ENCODE measurements at regions not wholly inside any gene's neighbourhood (a gene's known extent, or its start where the extent isn't known, plus 50 kb on each side); places are given as distances from the start of the nearest gene placed in this dataset.

DNA sequence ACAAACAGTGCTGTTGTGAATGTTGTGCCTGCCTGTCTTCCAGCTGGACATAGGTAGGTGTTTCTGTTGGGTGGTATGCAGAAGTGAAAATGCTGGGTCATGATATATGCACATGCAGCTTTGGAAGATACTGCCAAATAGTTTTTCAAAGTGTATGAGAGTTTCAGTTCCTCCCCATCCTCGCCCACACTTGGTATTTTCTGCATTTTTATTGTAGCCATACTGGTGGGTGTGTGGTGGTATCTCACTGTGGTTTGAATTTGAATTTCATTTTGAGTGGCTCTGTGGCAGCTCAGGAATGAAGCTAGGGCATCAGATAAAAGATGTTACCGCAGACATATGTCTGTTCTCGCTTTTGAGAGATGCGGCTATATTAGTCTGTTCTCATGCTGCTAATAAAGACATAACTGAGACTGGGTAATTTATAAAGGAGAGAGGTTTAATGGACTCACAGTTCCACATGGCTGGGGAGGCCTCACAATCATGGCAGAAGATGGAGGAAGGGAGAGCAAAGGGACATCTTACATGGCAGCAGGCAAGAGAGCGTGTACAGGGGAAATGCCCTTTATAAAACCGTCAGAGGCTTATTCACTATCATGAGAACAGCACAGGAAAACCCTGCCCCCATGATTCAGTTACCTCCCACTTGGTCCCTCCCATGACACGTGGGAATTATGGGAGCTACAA, 183.1 kb downstream of the CAND1 start:
- in situ Hi-C loops (cut with HindIII; ENCODE audit: low sequenced_read_pairs): no loop called here

DNA sequence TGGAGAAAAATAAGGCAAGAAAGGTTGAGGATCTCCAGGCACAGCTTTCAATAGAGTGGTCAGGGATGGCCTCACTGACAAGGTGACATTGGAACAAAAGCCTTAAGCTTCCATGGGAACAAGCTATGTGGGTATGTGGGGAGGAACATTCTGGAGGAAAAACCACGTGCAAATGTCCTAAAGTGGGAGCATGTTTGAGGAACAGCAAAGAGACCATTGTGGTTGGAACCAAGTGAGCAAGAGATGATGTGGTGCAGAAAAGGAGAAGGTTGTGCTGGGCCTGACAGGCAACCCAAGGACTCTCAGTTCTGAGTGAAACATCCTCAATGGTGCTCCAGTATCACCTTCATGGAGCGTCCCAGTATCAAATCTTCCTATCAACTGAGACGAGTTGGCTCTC, 184.0 kb downstream of the CAND1 start:
- in situ Hi-C loops (cut with HindIII; ENCODE audit: low sequenced_read_pairs): no loop called here

DNA sequence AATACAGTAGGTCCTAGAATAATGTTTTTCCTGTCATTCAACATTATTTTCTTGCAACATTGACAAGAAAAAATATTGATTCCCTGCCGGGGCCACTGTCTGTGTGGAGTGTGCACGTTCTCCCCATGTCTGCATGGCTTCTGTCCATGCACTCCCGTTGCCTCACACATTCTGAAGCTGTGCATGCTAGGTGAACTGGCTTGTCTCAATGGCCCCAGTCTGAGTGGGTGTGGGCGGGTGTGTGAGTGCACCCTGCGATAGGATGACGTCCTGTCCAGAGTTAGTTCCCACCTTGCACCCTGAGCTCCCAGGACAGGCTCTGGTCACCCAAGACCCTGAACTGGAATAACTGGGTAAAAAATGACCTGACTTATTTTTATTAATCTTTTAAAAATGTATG, 186.1 kb downstream of the CAND1 start:
- in situ Hi-C loops (cut with HindIII; ENCODE audit: low sequenced_read_pairs): no loop called here

DNA sequence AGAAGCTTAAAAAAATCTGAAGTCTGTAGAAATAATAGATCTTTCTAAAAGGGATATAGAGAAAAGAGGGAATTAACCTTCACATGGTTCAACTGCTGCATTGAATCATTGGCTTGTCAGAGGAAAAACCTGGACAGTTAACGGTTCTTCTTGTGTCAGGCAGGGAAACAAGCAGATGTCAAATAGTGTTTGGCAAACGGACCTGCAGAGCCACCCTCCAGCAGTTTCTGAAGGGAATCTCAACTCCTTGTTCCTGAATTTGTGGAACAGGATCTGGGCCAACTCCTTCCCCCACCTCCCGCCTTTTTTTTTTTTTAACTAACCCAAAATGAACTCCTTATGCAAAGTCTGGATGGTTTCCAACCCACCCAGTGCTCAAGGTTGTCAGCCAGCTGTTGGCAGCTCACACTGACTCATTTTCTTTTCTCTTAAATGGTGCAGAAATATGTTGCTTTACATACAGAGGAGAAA, 187.3 kb downstream of the CAND1 start:
- in situ Hi-C loops (cut with HindIII; ENCODE audit: low sequenced_read_pairs): no loop called here

DNA sequence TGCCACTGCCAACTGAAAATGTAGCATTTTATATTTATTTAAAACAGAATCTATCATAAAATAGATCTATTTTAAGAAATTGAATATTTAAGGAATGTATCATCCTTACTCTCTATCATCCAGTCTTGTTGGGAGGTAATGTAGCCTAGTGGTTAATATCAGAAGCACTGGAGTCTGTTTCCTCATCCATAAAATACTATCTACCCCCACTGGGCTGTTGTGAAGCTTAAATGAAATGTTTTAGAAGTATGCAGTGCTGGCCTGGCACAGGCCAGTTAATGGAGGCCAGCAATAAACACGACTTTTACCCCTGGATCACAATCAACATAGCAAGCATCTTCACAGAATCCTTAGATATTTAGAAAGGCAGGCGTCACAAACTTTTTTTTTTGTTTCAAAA, 188.0 kb downstream of the CAND1 start:
- in situ Hi-C loops (cut with HindIII; ENCODE audit: low sequenced_read_pairs): no loop called here

DNA sequence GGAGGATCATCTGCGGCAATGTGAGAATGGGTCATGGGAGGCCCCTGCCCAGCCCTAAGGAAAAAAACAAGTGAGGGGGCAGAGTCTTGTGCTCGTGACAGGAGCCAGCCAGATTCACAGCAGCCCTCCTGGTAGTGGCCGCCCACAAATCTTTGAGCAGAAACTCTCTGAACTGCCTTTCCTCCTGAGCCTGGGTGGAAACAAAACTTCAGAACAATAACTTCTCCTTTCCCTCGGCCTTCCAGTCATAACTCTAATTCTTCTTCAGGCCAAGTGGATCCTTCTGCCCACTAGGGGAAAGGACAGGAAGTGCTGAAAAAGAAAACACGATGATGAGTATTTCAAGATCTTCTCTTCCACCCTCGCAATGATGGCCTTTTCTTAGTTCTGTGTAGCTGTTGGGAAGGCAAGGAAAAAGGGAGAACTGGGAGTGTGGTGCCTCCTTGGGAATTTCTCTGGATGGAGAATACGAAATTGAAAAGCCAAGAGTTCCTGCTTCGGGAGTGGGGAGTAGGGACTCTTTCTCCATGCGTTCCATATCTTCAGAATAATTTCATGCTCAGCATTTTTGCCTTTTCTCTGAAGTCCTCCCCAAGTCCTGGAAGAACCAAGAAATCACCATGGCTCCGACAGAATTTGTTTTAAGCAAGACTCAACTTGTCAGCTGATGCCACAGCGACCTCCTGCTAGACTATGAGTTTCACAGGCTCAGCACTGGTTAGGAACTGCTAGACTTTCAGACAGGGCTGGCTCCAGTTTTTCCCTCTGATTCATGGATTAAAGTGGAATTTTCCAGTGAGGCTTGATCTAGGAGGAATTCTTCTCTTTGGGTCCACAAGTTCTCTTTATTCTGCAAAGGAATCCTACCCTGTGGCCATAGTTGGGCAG, 188.9 kb downstream of the CAND1 start:
- in situ Hi-C loops (cut with HindIII; ENCODE audit: low sequenced_read_pairs): no loop called here

GRCh38 chr12:67459173-67459572, 189.4 kb upstream of the DYRK2 start:
- in situ Hi-C loops (cut with HindIII; ENCODE audit: low sequenced_read_pairs): no loop called here

GRCh38 chr12:67459578-67459977, 189.0 kb upstream of the DYRK2 start:
- in situ Hi-C loops (cut with HindIII; ENCODE audit: low sequenced_read_pairs): no loop called here

- in situ Hi-C loops (cut with HindIII; ENCODE audit: low sequenced_read_pairs): no loop called here
Measured at GRCh38 chr12:67460388-67460787, 188.2 kb upstream of the DYRK2 start.

GRCh38 chr12:67468549-67469245, 179.8 kb upstream of the DYRK2 start:
- in situ Hi-C loops (cut with HindIII; ENCODE audit: low sequenced_read_pairs): no loop called here

- in situ Hi-C loops (cut with HindIII; ENCODE audit: low sequenced_read_pairs): no loop called here
Measured at GRCh38 chr12:67469666-67470065, 178.9 kb upstream of the DYRK2 start.

GRCh38 chr12:67471810-67472209, 176.7 kb upstream of the DYRK2 start:
- in situ Hi-C loops (cut with HindIII; ENCODE audit: low sequenced_read_pairs): no loop called here

DNA sequence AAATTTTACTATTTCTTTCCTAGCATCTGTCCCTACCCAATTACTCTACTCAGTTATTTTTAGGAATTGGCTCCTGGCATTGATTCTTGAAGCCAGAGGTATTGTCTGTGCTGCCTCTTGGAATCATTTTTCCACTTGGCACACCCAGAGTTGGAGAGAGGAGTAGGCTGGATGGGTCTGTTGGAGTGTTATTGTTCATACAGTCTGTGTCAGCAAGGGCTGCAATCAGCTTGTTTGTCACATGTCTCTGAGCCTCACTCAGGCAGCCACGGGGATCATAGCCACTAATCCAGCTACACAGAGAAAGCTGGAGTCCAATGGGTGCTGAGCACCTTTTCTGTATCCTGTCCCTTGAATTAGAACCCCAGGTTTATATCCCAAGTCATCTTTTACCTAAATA, 176.0 kb upstream of the DYRK2 start:
- in situ Hi-C loops (cut with HindIII; ENCODE audit: low sequenced_read_pairs): no loop called here

- in situ Hi-C loops (cut with HindIII; ENCODE audit: low sequenced_read_pairs): no loop called here
Measured at GRCh38 chr12:67474934-67475620, 173.5 kb upstream of the DYRK2 start.

- in situ Hi-C loops (cut with HindIII; ENCODE audit: low sequenced_read_pairs): no loop called here
Measured at GRCh38 chr12:67475725-67476124, 172.8 kb upstream of the DYRK2 start.

GRCh38 chr12:67477681-67478265, 170.8 kb upstream of the DYRK2 start:
- in situ Hi-C loops (cut with HindIII; ENCODE audit: low sequenced_read_pairs): no loop called here

DNA sequence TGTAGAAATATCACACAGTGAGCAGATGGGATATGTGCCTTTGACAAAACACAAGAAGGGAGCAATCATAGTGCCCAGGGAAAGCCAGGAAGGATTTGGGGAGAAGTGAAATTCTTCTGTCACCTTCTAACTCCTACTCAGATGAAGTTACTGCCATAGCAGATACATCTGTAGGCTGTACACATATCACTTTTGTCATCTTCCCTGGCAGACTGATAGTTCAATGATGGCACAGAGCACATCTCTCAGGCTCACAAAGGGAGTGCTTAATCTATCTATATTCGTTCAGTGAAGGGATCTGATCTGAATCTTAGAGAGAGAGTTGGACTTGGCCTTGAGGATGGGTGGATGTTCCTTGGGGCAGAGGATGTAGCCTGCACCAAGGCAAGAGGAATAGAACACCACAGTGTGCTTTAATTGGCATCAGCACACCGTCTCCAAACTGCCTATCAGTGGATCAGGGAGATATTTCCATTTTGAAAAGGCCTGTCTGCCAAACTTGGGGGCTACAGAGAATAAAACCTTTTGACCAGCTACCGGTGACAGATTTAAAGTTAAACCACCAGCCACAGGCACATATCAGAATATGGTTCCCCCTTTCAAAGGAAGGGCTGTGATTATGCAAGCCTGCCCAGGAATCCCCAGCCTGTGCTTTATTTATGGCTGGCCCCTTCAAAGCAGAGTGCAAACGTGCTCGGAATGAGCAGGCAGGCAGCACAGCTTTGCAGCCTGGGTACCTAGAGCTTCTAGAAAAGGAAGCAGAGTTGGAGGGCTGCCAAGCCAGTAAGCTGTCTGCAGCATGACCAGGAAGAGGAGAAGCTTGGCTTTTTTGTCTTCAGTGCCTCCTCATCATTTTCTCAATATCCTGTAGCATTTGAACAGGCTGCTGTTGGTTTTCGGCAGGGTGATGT, 165.5 kb upstream of the DYRK2 start:
- in situ Hi-C loops (cut with HindIII; ENCODE audit: low sequenced_read_pairs): no loop called here

DNA sequence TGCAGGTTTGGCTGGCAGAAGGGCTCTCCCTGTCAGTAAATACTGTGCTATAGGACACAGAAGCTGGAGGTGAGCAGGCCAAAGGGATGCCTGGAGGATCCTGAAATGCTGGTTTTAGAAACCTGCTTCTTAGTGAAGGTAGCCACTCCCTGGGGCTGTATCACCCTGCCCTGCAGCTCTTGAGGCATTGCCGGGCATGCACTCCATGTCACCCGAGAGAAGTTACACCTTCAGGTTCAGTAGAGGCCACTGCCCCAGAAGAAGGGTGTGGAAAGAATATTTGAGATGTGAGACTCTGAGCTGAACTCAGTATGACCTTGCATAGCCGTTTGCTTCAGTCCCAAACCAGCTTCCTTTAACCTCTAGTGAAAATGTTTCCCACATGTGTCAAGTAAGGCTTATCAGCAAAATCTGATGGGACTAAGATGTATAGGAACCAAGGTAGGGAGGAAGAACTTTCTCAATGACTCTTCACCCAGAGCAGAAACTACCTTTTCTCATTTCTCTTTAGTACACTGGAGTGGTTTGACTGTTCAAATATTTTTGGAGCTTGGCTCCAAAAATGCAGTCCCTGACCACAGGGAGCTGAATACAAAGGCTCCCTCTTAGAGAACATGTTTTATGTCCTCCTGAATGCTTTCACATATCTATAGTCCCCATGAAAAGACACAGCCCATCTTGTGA, 164.5 kb upstream of the DYRK2 start:
- in situ Hi-C loops (cut with HindIII; ENCODE audit: low sequenced_read_pairs): no loop called here
